Skin epidermis (tissue), 12 donors: ENCODE measurements at regions not wholly inside any gene's neighbourhood (a gene's known extent, or its start where the extent isn't known, plus 50 kb on each side); places are given as distances from the start of the nearest gene placed in this dataset.

ENCODE experiments used
- H3K27ac ChIP-seq, 21 experiments: fragments of 200-600 bp; sonication (generic) in 11 of 21; one replicate each; pipeline ENCODE4 v1.5.0; 2020; ENCODE audit warnings: mild to moderate bottlenecking in 3 of 21, inconsistent platforms in 2 of 21, moderate library complexity in 2 of 21
- H3K4me3 ChIP-seq, 7 experiments: fragments of 200-600 bp; sonication (generic) in 2 of 7; one replicate each; pipeline ENCODE4 v1.5.0; 2020; ENCODE audit warnings: inconsistent platforms in 2 of 7, mild to moderate bottlenecking in 2 of 7, moderate library complexity in 1 of 7

DNA sequence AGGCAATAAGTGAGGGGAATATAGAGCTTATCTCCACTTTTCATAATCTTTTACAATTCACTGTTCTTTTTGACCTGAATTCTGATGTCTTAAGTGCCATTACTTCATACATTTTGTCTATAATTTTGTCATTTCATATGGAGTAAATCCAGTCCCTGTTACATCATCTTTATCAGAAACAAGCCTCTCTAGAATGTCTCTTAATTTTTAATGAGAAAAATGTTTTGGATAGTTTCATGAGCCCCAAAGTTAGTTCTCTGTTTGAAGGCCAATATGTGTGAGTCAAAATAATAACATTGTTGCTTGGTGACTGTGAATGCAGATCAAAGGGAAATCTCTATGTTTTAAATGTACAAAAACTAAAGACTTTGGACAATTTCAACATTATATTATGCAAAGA is 329.6 kb upstream of the ARRDC3 start:
- H3K27ac ChIP-seq = no peak overlapping the region
- no peak overlapping the region for H3K4me3 ChIP-seq

DNA sequence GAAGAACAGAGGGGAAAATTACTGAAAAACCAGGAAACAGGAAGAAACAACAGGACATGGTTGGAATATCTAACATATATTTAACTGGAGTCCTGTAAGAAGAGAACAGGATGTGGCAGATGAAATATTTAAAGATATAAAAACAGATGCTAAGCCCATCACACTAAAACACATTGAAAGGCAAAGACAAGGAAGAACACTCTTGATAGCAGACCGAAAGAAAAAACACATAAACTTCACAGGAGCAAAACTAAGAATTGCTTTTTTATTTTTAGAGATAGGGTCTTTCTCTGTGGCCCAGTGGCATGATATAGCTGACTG is 324.4 kb upstream of the ARRDC3 start:
- no peak overlapping the region for H3K4me3 ChIP-seq
- no peak overlapping the region for H3K27ac ChIP-seq

DNA sequence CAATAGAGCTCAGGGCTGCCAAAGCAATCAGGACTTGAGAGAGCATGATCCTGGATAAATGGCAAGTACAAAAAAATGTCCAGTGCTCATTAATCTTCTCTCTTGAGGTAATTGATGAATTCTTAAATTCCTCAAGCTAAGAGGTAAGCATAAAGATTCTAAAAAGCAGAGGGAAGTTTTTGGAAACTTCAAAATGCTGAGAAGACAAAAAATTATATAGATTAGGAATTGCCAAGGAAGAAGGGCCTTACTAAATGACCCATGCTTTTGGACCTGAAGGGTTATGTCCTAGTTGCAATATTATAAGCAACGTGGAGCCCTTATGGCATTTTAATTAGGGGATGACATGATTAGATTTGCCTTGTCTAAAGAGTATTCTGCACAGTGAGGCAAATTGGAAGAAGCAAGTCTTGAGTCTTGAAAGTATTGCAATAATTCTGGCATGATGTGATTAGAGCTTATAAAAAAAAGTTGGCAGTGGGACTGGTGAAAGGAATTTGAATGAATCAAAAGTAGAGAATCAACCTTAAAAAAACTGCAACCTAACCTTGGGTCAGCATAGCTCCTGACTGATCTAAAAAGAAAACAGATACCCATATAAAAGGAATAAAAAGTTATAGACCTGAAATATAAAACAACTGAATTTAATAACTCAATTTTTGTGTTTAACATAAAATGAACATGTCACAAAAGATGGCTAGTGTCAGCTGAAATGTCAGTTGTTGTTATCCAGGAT is 323.8 kb upstream of the ARRDC3 start:
- H3K4me3 ChIP-seq = no peak overlapping the region
- no peak overlapping the region for H3K27ac ChIP-seq

DNA sequence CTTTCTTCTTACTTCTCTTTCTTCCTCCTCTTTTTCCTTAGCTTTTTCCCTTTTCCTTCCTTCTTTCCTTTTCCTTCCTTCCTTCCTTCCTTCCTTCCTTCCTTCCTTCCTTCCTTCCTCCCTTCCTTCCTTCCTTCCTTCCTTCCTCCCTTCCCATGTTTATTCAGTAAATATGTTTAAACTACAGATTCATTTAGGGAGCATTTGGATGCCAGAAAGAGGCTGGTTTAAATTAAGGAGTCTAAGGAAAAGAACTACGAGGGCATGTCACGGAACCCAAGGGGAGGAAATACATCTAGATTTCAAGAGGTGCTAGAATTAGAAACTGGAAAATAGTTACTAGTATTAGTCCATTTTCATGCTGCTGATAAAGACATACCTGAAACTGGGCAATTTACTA is 320.0 kb upstream of the ARRDC3 start:
- Histone ChIP-seq H3K4me3 (no peak overlapping the region), H3K27ac (no peak overlapping the region)

DNA sequence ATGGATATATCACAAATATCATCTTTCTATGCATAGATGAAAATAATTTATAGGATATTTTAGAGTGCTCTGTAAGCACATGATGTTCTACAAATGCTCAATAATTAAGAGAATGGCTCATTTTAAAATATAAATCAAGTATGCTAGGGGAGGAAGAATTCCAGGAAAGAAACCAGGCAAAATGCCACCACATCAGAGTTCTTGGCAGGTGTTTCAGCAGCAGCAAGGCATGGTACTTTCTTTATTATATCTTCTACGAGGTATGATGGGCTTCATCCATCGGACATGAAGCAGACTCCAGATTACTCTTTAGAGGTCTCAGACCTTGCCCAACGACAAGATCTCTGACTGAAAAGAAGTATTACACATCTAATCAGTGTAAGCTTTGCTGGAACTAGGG is 316.3 kb upstream of the ARRDC3 start:
- H3K4me3 ChIP-seq = no peak overlapping the region
- no peak overlapping the region for H3K27ac ChIP-seq

DNA sequence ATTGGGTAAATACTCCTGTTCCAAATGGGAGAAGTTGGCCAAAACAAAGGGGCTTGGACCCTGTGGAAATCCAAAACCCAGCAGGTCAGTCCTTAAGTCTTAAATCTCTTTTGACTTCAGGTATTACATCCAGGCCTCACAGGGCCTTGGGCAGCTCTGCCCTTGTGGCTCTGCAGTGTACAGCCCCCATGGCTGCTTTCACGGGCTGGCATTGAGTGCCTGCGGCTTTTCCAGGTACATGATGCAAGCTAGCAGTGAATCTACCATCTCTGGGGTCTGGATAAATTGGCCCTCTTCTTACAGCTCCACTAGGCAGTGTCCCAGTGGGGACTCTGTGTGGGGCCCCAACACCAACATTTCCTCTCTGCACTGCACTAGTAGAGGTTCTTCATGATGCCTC is 308.5 kb upstream of the ARRDC3 start:
- Histone ChIP-seq H3K27ac (no peak overlapping the region), H3K4me3 (no peak overlapping the region)

DNA sequence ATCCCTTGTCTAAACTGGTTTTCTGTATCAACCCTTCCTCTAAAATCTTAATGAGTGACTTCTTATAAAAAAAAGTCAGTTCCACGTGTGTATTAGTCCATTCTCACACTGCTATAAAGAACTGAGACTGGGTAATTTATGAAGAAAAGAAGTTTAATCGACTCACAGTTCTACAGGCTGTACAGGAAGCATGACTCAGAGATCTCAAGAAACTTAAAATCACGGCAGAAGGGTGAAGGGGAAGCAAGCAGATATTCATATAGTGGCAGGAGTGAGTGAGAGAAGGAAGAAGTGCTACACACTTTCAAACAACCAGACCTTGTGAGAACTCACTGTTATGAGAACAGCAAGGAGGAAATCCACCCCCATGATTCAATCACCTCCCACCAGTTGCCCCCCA is 307.8 kb upstream of the ARRDC3 start:
- Histone ChIP-seq H3K4me3 (no peak overlapping the region), H3K27ac (no peak overlapping the region)

DNA sequence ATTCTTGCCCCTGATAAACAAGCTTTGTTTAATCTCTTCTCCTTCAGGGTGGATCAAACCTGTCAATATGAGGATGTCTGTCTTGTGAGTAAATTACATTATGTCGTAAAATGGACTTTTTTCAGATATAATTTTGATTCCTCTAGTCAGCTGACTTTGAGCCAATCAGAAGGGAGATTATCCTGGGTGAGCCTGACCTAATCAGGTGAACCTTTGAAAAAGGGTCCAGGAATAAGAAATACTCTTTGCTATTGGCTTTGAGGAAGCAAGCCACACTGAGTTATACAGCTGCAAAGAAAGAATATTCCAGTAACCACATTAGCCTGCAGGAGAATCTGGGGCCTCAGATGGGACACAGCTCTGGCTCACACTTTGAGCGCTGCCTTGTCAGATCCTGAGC is 304.3 kb upstream of the ARRDC3 start:
- Histone ChIP-seq H3K4me3 (no peak overlapping the region), H3K27ac (no peak overlapping the region)

DNA sequence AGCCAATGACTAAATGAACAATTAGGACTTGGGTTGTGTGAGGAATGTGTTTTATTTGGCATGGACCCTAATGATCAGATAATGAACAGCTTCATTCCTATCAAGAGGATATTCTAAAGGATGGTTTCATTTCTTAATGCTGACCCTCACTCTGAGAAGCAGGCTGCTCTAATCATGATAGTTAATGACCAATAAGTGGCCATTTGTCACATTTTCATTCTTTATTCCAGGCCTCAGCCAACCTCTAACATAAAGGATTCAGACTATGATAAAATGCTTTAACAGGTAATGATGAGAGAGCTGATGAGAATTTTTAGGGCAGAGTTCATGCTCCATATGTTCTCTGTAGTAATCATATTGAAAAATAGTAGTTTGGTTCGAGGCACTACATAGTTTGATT is 301.5 kb upstream of the ARRDC3 start:
- Histone ChIP-seq H3K4me3 (no peak overlapping the region), H3K27ac (no peak overlapping the region)

DNA sequence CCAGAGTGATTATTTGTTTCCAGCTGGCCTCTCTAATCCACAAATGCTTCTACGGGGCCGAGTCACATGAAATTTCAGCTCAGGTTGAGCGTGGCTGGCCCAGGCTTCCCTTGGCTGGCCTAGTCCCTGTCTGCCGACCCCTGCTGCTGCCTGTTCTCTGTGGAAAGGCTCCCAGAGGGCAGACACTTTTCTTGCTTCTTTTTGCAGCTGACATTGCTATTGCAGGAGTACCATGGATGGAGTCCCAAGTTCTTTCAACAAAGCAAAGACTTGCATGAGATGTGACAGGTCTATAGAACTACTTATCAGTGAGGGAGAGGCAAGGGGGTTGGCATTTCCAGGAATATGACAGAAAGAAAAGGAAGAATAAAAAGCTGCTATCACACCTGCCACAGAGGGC is 287.4 kb upstream of the ARRDC3 start:
- no peak overlapping the region for H3K27ac ChIP-seq
- no peak overlapping the region for H3K4me3 ChIP-seq

DNA sequence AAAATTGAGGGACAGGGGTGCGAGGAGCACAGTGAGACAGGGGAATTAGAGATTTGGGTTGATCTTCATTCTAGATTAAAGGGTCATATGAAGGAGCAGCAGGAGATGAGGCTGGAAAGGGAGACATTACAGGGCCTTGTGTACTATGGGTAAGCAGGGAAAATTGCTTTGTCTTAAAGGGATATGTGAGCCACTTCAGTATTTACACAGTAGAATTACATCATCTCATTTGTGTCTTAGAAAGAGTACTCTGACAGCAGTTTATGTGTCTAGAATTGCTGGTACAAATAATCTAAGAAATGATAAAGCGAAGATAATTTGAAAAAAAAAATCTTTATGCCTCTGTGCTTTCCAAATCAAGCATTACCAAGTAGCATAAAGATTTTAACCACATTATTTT is 287.0 kb upstream of the ARRDC3 start:
- H3K27ac ChIP-seq = no peak overlapping the region
- no peak overlapping the region for H3K4me3 ChIP-seq

DNA sequence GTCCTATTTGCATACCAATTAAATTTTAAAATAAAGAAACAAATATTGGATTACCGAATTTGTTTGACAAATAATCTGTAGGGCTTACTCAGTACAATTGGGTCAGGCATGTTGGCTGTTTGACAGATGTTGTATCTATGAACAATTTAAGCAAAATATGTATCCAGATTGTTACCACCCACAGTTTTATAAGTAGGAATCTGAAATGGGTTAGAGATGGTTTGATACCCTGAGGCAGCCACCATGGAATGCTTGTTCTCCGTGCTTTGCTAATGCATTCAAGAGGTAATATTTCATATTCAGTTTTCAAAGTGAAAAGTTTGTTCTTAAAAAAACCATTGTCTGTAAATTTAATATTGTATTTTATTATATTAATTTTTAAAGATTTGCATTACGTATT is 285.1 kb upstream of the ARRDC3 start:
- no peak overlapping the region for H3K27ac ChIP-seq
- H3K4me3 ChIP-seq = no peak overlapping the region

DNA sequence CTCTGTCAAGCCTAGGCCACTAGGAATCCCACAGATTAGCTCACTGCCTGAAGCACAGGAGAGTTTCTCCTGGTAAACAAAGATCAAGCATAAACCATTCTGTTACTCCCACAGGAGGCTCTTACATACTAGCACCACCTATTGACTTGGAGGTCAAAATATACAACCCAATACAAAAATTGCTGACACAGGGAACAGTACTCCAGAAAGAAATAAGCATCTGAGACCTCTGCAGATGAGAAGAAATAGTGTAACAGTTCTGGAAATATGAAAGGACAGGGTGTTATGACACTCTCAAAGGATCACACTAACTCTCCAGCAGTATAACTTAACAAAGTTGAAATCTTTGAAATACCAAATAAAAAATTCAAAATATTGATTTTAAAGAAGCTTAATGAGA is 269.6 kb upstream of the ARRDC3 start:
- H3K27ac ChIP-seq = no peak overlapping the region
- H3K4me3 ChIP-seq = no peak overlapping the region

DNA sequence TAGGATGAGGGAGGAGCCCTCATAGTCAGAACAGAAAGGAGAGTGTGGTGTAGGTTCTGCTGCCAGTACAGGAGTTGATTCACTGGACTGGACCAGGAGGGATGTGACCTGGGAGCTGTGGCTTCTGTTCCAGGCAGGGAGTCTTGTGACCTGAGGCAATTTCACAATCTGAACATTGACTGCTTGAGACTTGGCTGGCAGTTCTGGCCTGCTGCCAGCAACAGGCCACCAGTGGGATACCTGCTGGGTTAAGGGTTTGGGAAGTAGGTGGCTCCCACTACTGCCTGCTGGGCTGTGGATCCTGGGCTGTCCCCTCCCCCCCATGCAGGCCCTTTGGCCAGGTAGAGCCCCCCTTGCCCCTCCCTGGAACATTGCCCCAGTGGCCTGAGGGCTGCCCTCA is 268.6 kb upstream of the ARRDC3 start:
- Histone ChIP-seq H3K4me3 (no peak overlapping the region), H3K27ac (no peak overlapping the region)

DNA sequence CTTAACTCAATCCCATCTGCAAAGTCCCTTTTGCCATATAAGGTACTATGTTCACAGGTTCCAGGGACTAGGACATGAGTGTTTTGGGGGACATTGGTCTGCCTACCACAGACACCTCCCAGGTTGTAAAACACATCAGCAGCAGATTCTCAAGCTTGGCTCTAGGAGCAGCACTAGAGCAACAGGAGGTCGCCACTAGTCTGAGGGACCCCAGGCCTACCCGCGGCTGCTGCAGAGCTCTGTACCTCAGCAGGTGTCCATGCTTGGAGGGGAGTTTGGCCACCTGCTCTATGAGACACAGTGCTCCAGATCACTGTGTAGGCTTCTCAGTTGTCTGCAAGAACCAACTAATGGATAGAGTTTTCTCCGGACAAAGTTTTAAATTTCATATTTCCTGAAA is 262.2 kb upstream of the ARRDC3 start:
- Histone ChIP-seq H3K4me3 (no peak overlapping the region), H3K27ac (no peak overlapping the region)

DNA sequence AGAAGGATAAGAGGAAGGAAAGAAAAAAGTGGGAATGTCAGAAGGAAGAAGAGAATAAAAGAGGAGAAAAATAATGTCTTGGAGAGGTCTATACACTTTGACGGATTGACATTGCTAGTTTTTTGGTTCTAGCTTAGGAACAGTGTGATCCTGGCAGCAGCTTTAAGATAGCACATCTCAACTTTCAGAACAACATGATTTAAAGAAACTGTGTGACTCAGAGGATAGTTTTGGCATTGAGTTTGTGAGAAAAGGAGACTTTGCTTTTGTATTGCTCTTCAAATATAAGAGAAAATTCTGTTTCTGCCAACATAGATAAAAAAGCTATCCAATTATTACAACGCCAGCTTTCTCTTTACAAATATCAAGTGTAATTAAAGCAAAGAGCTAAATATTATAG is 260.7 kb upstream of the ARRDC3 start:
- no peak overlapping the region for H3K27ac ChIP-seq
- no peak overlapping the region for H3K4me3 ChIP-seq

DNA sequence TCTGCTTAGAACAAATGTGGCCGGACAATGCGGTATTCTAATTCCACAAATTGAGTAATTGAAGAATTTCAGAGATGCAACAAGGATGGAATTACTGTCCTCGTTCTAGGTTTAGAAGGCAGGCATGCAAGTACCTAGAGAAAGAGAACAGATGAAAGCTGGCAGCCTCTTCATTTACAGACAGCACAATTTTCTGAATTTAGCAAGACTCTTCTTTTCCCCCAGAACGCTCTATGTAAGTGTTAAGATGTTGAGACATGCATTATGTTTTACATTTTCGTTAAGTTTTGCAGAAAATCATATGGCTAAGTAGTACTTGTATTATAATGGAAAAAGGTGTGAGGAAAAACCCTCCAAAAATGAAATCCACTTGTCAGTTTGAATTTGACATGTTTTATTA is 259.5 kb upstream of the ARRDC3 start:
- H3K4me3 ChIP-seq = no peak overlapping the region
- no peak overlapping the region for H3K27ac ChIP-seq

DNA sequence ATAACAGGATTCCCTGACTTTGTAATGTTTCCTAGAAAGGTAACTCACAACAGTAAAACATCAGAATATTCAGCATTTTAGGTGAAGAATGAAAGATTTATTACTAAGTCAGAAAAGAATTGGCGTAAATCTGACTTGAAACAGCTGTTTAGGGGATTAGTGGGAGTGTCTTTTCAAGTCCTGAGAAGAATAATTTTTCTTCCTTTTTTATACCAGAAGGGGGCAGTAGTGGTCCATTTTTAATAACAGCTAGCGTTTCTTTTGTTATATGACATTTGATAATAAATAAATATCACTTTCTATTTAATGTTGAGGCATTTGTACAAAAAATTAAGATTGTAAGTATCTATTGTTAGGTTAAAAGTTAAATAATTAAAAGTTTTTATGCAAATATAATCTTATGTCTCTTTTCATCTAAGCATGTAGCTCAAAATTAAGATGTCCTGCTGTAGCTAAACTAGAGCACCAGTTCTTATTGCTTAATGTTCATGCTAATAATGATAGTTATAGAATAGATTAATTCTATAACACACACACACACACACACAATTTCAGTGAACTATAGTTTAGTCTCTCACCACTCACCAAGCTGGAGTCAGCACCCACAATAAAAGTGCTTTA is 258.7 kb upstream of the ARRDC3 start:
- H3K27ac ChIP-seq = no peak overlapping the region

DNA sequence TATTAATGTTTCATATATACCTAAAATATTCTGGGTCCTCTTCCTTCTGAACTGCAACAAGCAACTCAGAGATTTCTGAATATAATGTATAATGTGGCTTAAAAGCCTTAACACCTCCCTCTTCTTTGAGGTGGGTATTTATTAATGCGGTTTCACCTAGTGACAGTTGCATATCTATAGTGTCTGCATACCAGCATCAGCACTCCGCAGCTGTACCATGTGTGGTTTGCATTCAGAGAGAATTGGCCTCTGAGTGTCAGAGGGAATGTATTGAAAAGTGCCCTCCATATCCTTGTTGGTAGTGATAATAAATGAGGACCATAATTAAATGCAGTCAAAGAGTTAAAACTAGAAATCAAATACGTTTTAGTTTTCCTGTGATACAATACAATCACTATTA is 256.6 kb upstream of the ARRDC3 start:
- no peak overlapping the region for H3K27ac ChIP-seq

More for the DNA sequence above, 258.7 kb upstream of the ARRDC3 start:
- H3K4me3 ChIP-seq = no peak overlapping the region

DNA sequence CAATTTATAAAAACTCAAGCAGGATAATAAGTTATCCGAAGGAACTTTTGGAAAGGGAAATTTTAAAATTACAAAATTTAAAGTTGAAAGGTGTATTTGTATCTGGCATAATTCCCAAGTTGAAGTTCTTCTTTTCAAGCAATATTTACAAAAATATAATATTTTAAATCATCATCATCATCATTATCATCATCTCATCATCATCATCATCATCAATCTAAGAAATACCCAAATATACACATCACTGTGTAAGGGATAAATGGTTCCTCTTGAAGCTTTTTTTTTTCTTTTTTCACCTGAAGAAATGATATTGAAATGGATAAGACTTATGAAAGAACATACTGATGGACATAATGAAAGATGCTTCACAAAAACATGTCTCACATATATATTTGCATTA is 254.9 kb upstream of the ARRDC3 start:
- H3K4me3 ChIP-seq = no peak overlapping the region
- no peak overlapping the region for H3K27ac ChIP-seq

More for the DNA sequence above, 256.6 kb upstream of the ARRDC3 start:
- H3K4me3 ChIP-seq = no peak overlapping the region

DNA sequence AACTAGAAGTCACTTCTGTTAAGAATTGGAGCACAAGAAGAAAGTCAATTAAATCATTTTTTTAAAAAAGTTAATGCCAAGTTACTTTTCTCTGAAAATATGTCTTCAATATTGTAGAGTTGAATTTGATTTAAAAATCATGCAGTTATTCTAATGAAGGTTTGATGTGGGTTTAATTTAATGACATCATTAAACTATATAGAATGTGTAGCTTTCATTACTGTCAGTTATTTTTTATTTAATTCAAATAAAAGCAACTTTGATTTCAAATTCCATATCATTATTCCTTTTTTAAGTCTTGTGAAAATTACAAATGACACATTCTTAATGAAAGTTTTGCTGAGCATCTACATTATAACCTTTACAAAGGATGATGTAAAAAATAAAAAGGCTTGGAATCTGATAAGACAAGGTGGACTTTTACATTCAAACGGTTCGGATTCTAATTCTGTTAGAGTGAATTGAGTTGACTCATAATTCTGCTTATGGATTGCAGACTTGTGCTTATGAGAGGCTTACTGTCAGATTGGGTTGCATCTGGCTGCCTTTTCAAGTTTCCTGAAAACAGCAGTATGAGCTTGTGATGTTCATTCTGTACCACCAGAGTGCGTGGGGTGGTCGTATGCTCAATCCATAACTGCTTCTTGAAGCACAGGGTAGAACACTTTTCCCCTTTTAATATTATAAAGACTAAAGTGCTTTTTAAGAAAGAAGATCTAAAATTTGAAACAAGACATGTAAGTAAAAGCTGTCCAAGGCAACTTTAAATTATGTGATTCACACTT is 253.0 kb upstream of the ARRDC3 start:
- no peak overlapping the region for H3K27ac ChIP-seq
- no peak overlapping the region for H3K4me3 ChIP-seq
